ENCODE measurements at regions not wholly inside any gene's neighbourhood (a gene's known extent, or its start where the extent isn't known, plus 50 kb on each side); places are given as distances from the start of the nearest gene placed in this dataset.

DNA sequence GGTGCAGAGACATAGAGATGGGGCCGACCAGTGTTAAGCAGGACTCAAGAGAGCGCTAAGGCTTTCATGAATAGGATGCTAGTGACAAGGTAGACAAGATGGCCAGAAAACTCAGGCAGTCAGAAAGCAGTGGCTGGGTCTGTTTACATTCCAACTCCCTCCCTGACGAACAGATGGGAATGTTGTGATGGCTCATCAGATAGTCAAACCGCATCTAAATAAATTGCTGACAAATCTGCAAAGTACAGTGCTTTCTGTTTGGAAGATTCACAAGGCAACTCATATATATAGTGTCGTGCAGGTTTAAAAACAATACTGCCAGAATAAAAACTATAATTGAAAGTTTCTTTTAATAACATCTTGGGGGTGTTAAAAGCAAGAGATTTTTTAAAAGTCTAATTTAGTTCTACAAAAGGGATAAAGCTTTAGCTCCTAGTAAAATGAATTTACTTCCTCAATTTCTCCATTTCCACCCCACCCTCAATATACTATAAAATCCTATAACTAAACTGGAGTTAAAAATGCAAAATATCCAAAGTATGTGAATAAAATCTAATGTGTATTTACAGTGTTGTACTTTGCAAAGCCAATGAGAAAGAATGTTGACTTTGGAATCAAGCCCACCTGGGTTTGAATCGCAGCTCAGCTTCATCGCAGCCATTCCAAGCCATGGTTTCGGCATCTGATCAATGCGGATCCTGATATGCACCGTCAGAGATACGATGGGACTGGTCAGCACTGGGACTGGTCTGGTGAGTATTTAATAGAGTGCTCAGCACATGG lies 247.3 kb upstream of the PDE10A start (continued):
- TF ChIP-seq, protein P1, sequence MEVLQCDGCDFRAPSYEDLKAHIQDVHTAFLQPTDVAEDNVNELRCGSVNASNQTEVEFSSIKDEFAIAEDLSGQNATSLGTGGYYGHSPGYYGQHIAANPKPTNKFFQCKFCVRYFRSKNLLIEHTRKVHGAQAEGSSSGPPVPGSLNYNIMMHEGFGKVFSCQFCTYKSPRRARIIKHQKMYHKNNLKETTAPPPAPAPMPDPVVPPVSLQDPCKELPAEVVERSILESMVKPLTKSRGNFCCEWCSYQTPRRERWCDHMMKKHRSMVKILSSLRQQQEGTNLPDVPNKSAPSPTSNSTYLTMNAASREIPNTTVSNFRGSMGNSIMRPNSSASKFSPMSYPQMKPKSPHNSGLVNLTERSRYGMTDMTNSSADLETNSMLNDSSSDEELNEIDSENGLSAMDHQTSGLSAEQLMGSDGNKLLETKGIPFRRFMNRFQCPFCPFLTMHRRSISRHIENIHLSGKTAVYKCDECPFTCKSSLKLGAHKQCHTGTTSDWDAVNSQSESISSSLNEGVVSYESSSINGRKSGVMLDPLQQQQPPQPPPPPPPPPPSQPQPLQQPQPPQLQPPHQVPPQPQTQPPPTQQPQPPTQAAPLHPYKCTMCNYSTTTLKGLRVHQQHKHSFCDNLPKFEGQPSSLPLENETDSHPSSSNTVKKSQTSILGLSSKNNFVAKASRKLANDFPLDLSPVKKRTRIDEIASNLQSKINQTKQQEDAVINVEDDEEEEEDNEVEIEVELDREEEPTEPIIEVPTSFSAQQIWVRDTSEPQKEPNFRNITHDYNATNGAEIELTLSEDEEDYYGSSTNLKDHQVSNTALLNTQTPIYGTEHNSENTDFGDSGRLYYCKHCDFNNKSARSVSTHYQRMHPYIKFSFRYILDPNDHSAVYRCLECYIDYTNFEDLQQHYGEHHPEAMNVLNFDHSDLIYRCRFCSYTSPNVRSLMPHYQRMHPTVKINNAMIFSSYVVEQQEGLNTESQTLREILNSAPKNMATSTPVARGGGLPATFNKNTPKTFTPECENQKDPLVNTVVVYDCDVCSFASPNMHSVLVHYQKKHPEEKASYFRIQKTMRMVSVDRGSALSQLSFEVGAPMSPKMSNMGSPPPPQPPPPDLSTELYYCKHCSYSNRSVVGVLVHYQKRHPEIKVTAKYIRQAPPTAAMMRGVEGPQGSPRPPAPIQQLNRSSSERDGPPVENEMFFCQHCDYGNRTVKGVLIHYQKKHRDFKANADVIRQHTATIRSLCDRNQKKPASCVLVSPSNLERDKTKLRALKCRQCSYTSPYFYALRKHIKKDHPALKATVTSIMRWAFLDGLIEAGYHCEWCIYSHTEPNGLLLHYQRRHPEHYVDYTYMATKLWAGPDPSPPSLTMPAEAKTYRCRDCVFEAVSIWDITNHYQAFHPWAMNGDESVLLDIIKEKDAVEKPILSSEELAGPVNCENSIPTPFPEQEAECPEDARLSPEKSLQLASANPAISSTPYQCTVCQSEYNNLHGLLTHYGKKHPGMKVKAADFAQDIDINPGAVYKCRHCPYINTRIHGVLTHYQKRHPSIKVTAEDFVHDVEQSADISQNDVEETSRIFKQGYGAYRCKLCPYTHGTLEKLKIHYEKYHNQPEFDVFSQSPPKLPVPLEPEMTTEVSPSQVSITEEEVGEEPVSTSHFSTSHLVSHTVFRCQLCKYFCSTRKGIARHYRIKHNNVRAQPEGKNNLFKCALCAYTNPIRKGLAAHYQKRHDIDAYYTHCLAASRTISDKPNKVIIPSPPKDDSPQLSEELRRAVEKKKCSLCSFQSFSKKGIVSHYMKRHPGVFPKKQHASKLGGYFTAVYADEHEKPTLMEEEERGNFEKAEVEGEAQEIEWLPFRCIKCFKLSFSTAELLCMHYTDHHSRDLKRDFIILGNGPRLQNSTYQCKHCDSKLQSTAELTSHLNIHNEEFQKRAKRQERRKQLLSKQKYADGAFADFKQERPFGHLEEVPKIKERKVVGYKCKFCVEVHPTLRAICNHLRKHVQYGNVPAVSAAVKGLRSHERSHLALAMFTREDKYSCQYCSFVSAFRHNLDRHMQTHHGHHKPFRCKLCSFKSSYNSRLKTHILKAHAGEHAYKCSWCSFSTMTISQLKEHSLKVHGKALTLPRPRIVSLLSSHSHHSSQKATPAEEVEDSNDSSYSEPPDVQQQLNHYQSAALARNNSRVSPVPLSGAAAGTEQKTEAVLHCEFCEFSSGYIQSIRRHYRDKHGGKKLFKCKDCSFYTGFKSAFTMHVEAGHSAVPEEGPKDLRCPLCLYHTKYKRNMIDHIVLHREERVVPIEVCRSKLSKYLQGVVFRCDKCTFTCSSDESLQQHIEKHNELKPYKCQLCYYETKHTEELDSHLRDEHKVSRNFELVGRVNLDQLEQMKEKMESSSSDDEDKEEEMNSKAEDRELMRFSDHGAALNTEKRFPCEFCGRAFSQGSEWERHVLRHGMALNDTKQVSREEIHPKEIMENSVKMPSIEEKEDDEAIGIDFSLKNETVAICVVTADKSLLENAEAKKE (CRISPR knock-in tag; IDR thresholded peaks at IDR 0.05), result no peak
- no peak for TF ChIP-seq ZNF114 (CRISPR knock-in tag; IDR thresholded peaks at IDR 0.05)

DNA sequence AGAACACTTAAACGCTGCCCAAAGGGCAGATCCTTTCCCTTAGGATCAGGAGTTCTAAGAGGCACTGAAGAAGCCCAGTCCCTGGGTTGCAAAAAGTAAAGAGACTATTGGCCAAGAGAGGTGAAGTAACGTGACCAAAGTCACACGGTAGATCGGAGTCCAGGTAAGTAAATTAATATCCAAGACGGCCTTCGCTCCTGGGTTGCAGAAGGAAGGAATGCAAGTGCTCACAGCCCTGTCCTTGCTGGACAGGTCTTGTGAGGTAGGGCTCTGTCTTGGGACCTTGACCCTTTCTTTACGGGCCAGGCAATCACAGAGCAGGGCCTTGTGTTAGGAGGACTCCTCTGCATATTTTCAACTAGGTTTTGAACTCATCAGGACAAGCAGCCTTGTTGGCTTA lies 243.7 kb upstream of the PDE10A start:
- H3K27me3 Mint-ChIP-seq (ENCODE audit: insufficient read depth, low read depth, poor library complexity), result peaks cover 4% of the 10 kb centered on the region
- ATAC-seq, result no peak
- H3K36me3 Mint-ChIP-seq (ENCODE audit: low read depth), result no peaks in the 10 kb centered on the region
- no peaks in the 10 kb centered on the region; the same call in 2 of the 3 replicates for H3K9me3 Mint-ChIP-seq
- no peak overlapping the region for H3K27ac Mint-ChIP-seq
- Histone ChIP-seq H3K4me2 (no peak overlapping the region), H3K9me2 (ENCODE audit: insufficient read depth) (no peaks in the 10 kb centered on the region), H3K4me1 (ENCODE audit: insufficient read depth) (no peaks in the 10 kb centered on the region), H4K20me1 (replicated peaks; ENCODE audit: insufficient read depth) (no peaks in the 10 kb centered on the region), H2AFZ (no peak overlapping the region), H3K79me2 (replicated peaks; ENCODE audit: insufficient read depth) (no peaks in the 10 kb centered on the region), H3K27ac (ENCODE audit: low read depth) (no peak overlapping the region), H3F3A (replicated peaks; ENCODE audit: low read depth) (no peaks in the 10 kb centered on the region), H3K4me3 (no peak overlapping the region), H3K27me3 (ENCODE audit: insufficient read depth) (no peaks in the 10 kb centered on the region), H3K36me3 (ENCODE audit: insufficient read depth) (no peaks in the 10 kb centered on the region)
- no peak for DNase-seq (ENCODE audit: low spot score)
- H3K4me1 Mint-ChIP-seq, result no peaks in the 10 kb centered on the region; the same call in 2 of the 3 replicates
- no peak overlapping the region for H3K4me3 Mint-ChIP-seq
- TF ChIP-seq, protein P2, sequence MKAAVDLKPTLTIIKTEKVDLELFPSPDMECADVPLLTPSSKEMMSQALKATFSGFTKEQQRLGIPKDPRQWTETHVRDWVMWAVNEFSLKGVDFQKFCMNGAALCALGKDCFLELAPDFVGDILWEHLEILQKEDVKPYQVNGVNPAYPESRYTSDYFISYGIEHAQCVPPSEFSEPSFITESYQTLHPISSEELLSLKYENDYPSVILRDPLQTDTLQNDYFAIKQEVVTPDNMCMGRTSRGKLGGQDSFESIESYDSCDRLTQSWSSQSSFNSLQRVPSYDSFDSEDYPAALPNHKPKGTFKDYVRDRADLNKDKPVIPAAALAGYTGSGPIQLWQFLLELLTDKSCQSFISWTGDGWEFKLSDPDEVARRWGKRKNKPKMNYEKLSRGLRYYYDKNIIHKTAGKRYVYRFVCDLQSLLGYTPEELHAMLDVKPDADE (IDR thresholded peaks at IDR 0.05), result no peak
- TF ChIP-seq EZH2 (IDR thresholded peaks at IDR 0.05; ENCODE audit: low read depth, unreplicated experiment) (no peak), CTCF (conservative IDR thresholded peaks at IDR 0.05; ENCODE audit: low read depth in 2 of 2) (no peak), JUNB (IDR thresholded peaks at IDR 0.05; ENCODE audit: unreplicated experiment) (no peak), POLR2AphosphoS5 (IDR thresholded peaks at IDR 0.05; ENCODE audit: low read depth) (no peak)

Measured in GM23338 (cell line).